CD4-positive, alpha-beta memory T cell (primary cell): ENCODE measurements at regions not wholly inside any gene's neighbourhood (a gene's known extent, or its start where the extent isn't known, plus 50 kb on each side); places are given as distances from the start of the nearest gene placed in this dataset.
"Not testable (repeated sequence)": the region's sequence is repeated elsewhere in the genome, so short reads cannot be mapped to it uniquely, and the experiment has no call there.

Source experiments
- CTCF ChIA-PET: fragments of 350-600 bp; sonication (Branson Sonifier 250); formaldehyde crosslinking; loops from one replicate; lab custom pipeline; 2021; ENCODE audit warnings: inconsistent platforms; ENCODE audit not compliant: partially characterized antibody; lab: Charles Lee
- POLR2A ChIA-PET: fragments of 350-600 bp; sonication (Branson Sonifier 250); formaldehyde crosslinking; loops from one replicate; lab custom pipeline; 2021; ENCODE audit not compliant: partially characterized antibody; lab: Charles Lee
- DNase-seq, 5 donors: peaks; one replicate each; pipeline versions ENCODE4 v3.0.0 to v3.0.0-alpha.2; 2020 to 2022; ENCODE audit warnings: mixed read lengths in 1 of 5
- H3K27ac ChIP-seq: one replicate; pipeline ENCODE4 v1.7.0; 2013; ENCODE audit warnings: low read depth, low read length
- H3K27me3 ChIP-seq: 2 replicates; pipeline ENCODE4 v1.7.0; 2013; ENCODE audit warnings: mild to moderate bottlenecking, low read length, moderate library complexity; ENCODE audit not compliant: insufficient read depth
- H3K36me3 ChIP-seq: 2 replicates; pipeline ENCODE4 v1.7.0; 2013; ENCODE audit warnings: mild to moderate bottlenecking, low read length, moderate library complexity; ENCODE audit not compliant: insufficient read depth
- H3K4me1 ChIP-seq: 2 replicates; pipeline ENCODE4 v1.7.0; 2013; ENCODE audit warnings: mild to moderate bottlenecking, low read length, moderate library complexity; ENCODE audit not compliant: insufficient read depth
- H3K4me3 ChIP-seq, 2 donors: one replicate each; pipeline ENCODE4 v1.7.0; 2013; ENCODE audit warnings: low read length in 2 of 2, mild to moderate bottlenecking in 1 of 2
- H3K9me3 ChIP-seq, 2 donors: one replicate each; pipeline ENCODE4 v1.7.0; 2013; ENCODE audit warnings: low read length in 2 of 2, control low read depth in 1 of 2; ENCODE audit not compliant: control insufficient read depth in 1 of 2
- H3K27ac Mint-ChIP-seq, 7 donors: one replicate each; pipeline ENCODE4 v1.8.0; 2020 to 2021; ENCODE audit warnings: mixed read lengths in 7 of 7, mild to moderate bottlenecking in 6 of 7, inconsistent platforms in 3 of 7, moderate library complexity in 3 of 7
- H3K27me3 Mint-ChIP-seq, 2 donors: one replicate each; pipeline ENCODE4 v1.8.0; 2020 to 2021; ENCODE audit warnings: mixed read lengths in 2 of 2
- H3K36me3 Mint-ChIP-seq, 2 donors: one replicate each; pipeline ENCODE4 v1.8.0; 2020 to 2021; ENCODE audit warnings: mixed read lengths in 2 of 2, inconsistent platforms in 1 of 2, mild to moderate bottlenecking in 1 of 2
- H3K4me1 Mint-ChIP-seq, 4 donors: one replicate each; pipeline ENCODE4 v1.8.0; 2020 to 2021; ENCODE audit warnings: mixed read lengths in 4 of 4, mild to moderate bottlenecking in 1 of 4
- H3K4me3 Mint-ChIP-seq, 8 donors: one replicate each; pipeline ENCODE4 v1.8.0; 2020 to 2021; ENCODE audit warnings: mixed read lengths in 8 of 8, mild to moderate bottlenecking in 7 of 8, moderate library complexity in 6 of 8, inconsistent platforms in 3 of 8
- H3K9me3 Mint-ChIP-seq, 8 donors: one replicate each; pipeline ENCODE4 v1.8.0; 2020 to 2021; ENCODE audit warnings: mixed read lengths in 8 of 8, mild to moderate bottlenecking in 5 of 8, inconsistent platforms in 3 of 8, moderate library complexity in 1 of 8
- intact Hi-C: fragments of 100-400 bp; cut with micrococcal nuclease; formaldehyde crosslinking; loops from one replicate; pipeline ENCODE4 v1.15.1; 2023

- no peak for DNase-seq
Measured at GRCh38 chr22:25318081-25318823, 98.8 kb downstream of the CRYBB2 start.

GRCh38 chr22:25327018-25327755, 107.7 kb downstream of the CRYBB2 start:
- CTCF ChIA-PET, result no interaction called here
- Mint-ChIP-seq H3K4me3 (no peak overlapping the region), H3K9me3 (no peaks in the 10 kb centered on the region), H3K27ac (no peak overlapping the region), H3K27me3 (no peaks in the 10 kb centered on the region), H3K4me1 (no peaks in the 10 kb centered on the region), H3K36me3 (no peaks in the 10 kb centered on the region)
- Histone ChIP-seq H3K27ac (no peak overlapping the region), H3K27me3 (no peaks in the 10 kb centered on the region), H3K36me3 (no peaks in the 10 kb centered on the region), H3K9me3 (no peaks in the 10 kb centered on the region), H3K4me1 (no peaks in the 10 kb centered on the region), H3K4me3 (no peak overlapping the region)
- POLR2A ChIA-PET, result no interaction called here
- intact Hi-C loops, result no loop called here
- no peak for DNase-seq

More at GRCh38 chr22:25318081-25318823, 98.8 kb downstream of the CRYBB2 start:
- no peak overlapping the region for H3K27ac ChIP-seq
- ChIA-PET POLR2A (no interaction called here), CTCF (no interaction called here)
- H3K36me3 ChIP-seq, result no peaks in the 10 kb centered on the region
- intact Hi-C loops, result no loop called here
- H3K4me1 Mint-ChIP-seq, result no peaks in the 10 kb centered on the region
- peaks cover 1 to 7% of the 10 kb centered on the region in 2 donors for H3K27me3 Mint-ChIP-seq
- no peaks in the 10 kb centered on the region for H3K4me1 ChIP-seq
- no peaks in the 10 kb centered on the region for H3K9me3 ChIP-seq
- no peaks in the 10 kb centered on the region for H3K27me3 ChIP-seq
- H3K4me3 Mint-ChIP-seq, result no peak overlapping the region
- peaks cover 0 to 1% (median 0%) of the 10 kb centered on the region in 8 donors for H3K9me3 Mint-ChIP-seq
- H3K27ac Mint-ChIP-seq, result no peak overlapping the region
- no peak overlapping the region for H3K4me3 ChIP-seq
- no peaks in the 10 kb centered on the region for H3K36me3 Mint-ChIP-seq

GRCh38 chr22:25331050-25331449, 111.6 kb downstream of the CRYBB2 start:
- no peak overlapping the region for H3K4me3 Mint-ChIP-seq
- H3K4me1 Mint-ChIP-seq, result peaks cover 0 to 2% (median under 1%) of the 10 kb centered on the region in 4 donors
- ChIA-PET CTCF (no interaction called here), POLR2A (no interaction called here)
- no peaks in the 10 kb centered on the region for H3K36me3 Mint-ChIP-seq
- no peaks in the 10 kb centered on the region for H3K36me3 ChIP-seq
- H3K9me3 ChIP-seq, result peaks cover 0 to 3% of the 10 kb centered on the region in 2 donors
- no peak overlapping the region for H3K4me3 ChIP-seq
- no peak for DNase-seq
- H3K27ac ChIP-seq, result no peak overlapping the region
- no peak overlapping the region for H3K27ac Mint-ChIP-seq
- intact Hi-C loops, result no loop called here
- peaks cover 0 to 10% (median 7%) of the 10 kb centered on the region in 8 donors for H3K9me3 Mint-ChIP-seq
- H3K4me1 ChIP-seq, result no peaks in the 10 kb centered on the region
- peaks cover 0 to 2% of the 10 kb centered on the region in 2 donors for H3K27me3 Mint-ChIP-seq
- H3K27me3 ChIP-seq, result no peaks in the 10 kb centered on the region

GRCh38 chr22:25331911-25332310, 112.5 kb downstream of the CRYBB2 start:
- H3K4me3 Mint-ChIP-seq, H3K27me3 Mint-ChIP-seq, POLR2A ChIA-PET, DNase-seq, H3K4me1 ChIP-seq, H3K27me3 ChIP-seq, H3K27ac ChIP-seq, intact Hi-C loops, H3K27ac Mint-ChIP-seq, H3K4me3 ChIP-seq, CTCF ChIA-PET, H3K9me3 ChIP-seq, H3K36me3 ChIP-seq, H3K36me3 Mint-ChIP-seq, H3K4me1 Mint-ChIP-seq: not testable (repeated sequence)
- H3K9me3 Mint-ChIP-seq, result peaks cover 0 to 18% (median 14%) of the 10 kb centered on the region in 8 donors

GRCh38 chr22:25332386-25332785, 112.9 kb downstream of the CRYBB2 start:
- H3K36me3 Mint-ChIP-seq, result no peaks in the 10 kb centered on the region
- Histone ChIP-seq H3K36me3 (no peaks in the 10 kb centered on the region), H3K27me3 (no peaks in the 10 kb centered on the region), H3K4me1 (no peaks in the 10 kb centered on the region), H3K9me3 (peaks cover 0 to 3% of the 10 kb centered on the region in 2 donors), H3K4me3 (no peak overlapping the region), H3K27ac (no peak overlapping the region)
- H3K9me3 Mint-ChIP-seq, result peaks cover 0 to 23% (median 18%) of the 10 kb centered on the region in 8 donors
- no peak overlapping the region for H3K4me3 Mint-ChIP-seq
- peaks cover 0 to 2% (median under 1%) of the 10 kb centered on the region in 4 donors for H3K4me1 Mint-ChIP-seq
- peaks cover 0 to 2% of the 10 kb centered on the region in 2 donors for H3K27me3 Mint-ChIP-seq
- no peak for DNase-seq
- no peak overlapping the region for H3K27ac Mint-ChIP-seq
- intact Hi-C loops, result no loop called here
- CTCF ChIA-PET, result no interaction called here
- POLR2A ChIA-PET, result no interaction called here

GRCh38 chr22:25334162-25334490, 114.7 kb downstream of the CRYBB2 start:
- POLR2A ChIA-PET, result no interaction called here

GRCh38 chr22:25334631-25335030, 115.2 kb downstream of the CRYBB2 start:
- POLR2A ChIA-PET, CTCF ChIA-PET, H3K36me3 Mint-ChIP-seq, H3K4me3 ChIP-seq, H3K4me1 Mint-ChIP-seq, DNase-seq, H3K4me1 ChIP-seq, H3K27ac Mint-ChIP-seq, H3K27me3 Mint-ChIP-seq, H3K27ac ChIP-seq, H3K4me3 Mint-ChIP-seq, H3K36me3 ChIP-seq, H3K27me3 ChIP-seq, intact Hi-C loops: not testable (repeated sequence)
- peaks cover 0 to 41% (median 35%) of the 10 kb centered on the region in 8 donors for H3K9me3 Mint-ChIP-seq
- peaks cover 0 to 10% of the 10 kb centered on the region in 2 donors for H3K9me3 ChIP-seq

More at GRCh38 chr22:25334162-25334490, 114.7 kb downstream of the CRYBB2 start:
- Histone ChIP-seq H3K4me1 (no peaks in the 10 kb centered on the region), H3K27ac (no peak overlapping the region), H3K9me3 (peaks cover 0 to 10% of the 10 kb centered on the region in 2 donors), H3K36me3 (no peaks in the 10 kb centered on the region), H3K4me3 (no peak overlapping the region), H3K27me3 (no peaks in the 10 kb centered on the region)
- Mint-ChIP-seq H3K9me3 (peaks cover 0 to 37% (median 31%) of the 10 kb centered on the region in 8 donors), H3K27ac (no peak overlapping the region), H3K4me1 (peaks cover 0 to 2% (median under 1%) of the 10 kb centered on the region in 4 donors), H3K4me3 (no peak overlapping the region), H3K36me3 (no peaks in the 10 kb centered on the region), H3K27me3 (peaks cover 0 to 2% of the 10 kb centered on the region in 2 donors)
- intact Hi-C loops, result no loop called here
- peak in 4 of 5 donors; percentile 6 to 11 (median 9) for DNase-seq
- CTCF ChIA-PET, result interaction anchor here (0.9 to 1.3 kb wide), 2 partner anchors 15 to 252 kb away, joined by 3 read pairs; no protein-coding TSS in a partner anchor
